ENCODE measurements at regions not wholly inside any gene's neighbourhood (a gene's known extent, or its start where the extent isn't known, plus 50 kb on each side); places are given as distances from the start of the nearest gene placed in this dataset.

- DNase-seq = no peak
- no peaks in the 10 kb centered on the region for H3K79me2 ChIP-seq (ENCODE audit: low read length)
- H3K9me3 ChIP-seq (ENCODE audit: low read length) = no peaks in the 10 kb centered on the region
- H3K27me3 ChIP-seq (ENCODE audit: low read length) = no peaks in the 10 kb centered on the region
- no peak overlapping the region for H3K4me3 ChIP-seq (ENCODE audit: low read length)
- H3K4me2 ChIP-seq (ENCODE audit: low read depth, low read length, poor library complexity, severe bottlenecking) = no peak overlapping the region
- H2AFZ ChIP-seq (ENCODE audit: low read length) = no peak overlapping the region
- no peak overlapping the region for H3K9ac ChIP-seq (ENCODE audit: low read length)
- no peaks in the 10 kb centered on the region for H3K4me1 ChIP-seq (ENCODE audit: low read length)
- no peaks in the 10 kb centered on the region for H3K9me2 ChIP-seq (replicated peaks; ENCODE audit: insufficient read depth, low read length)
- no peaks in the 10 kb centered on the region for H3K36me3 ChIP-seq (ENCODE audit: insufficient read depth, low read length)
- no peak overlapping the region for H3K27ac ChIP-seq (ENCODE audit: low read length)
- H4K20me1 ChIP-seq (ENCODE audit: insufficient read depth, low read depth, low read length) = no peaks in the 10 kb centered on the region
These were observed 156.4 kb downstream of the INHBB start for GRCh38 chr2:120502357-120502756.

- DNase-seq = no peak
- H2AFZ ChIP-seq (ENCODE audit: low read length) = no peak overlapping the region
- no peaks in the 10 kb centered on the region for H3K27me3 ChIP-seq (ENCODE audit: low read length)
- no peaks in the 10 kb centered on the region for H4K20me1 ChIP-seq (ENCODE audit: insufficient read depth, low read depth, low read length)
- H3K4me2 ChIP-seq (ENCODE audit: low read depth, low read length, poor library complexity, severe bottlenecking) = no peak overlapping the region
- no peak overlapping the region for H3K27ac ChIP-seq (ENCODE audit: low read length)
- H3K9ac ChIP-seq (ENCODE audit: low read length) = no peak overlapping the region
- no peaks in the 10 kb centered on the region for H3K79me2 ChIP-seq (ENCODE audit: low read length)
- H3K4me3 ChIP-seq (ENCODE audit: low read length) = no peak overlapping the region
- no peaks in the 10 kb centered on the region for H3K36me3 ChIP-seq (ENCODE audit: insufficient read depth, low read length)
- no peaks in the 10 kb centered on the region for H3K9me3 ChIP-seq (ENCODE audit: low read length)
- H3K4me1 ChIP-seq (ENCODE audit: low read length) = no peaks in the 10 kb centered on the region
- no peaks in the 10 kb centered on the region for H3K9me2 ChIP-seq (replicated peaks; ENCODE audit: insufficient read depth, low read length)
These were observed 156.8 kb downstream of the INHBB start for GRCh38 chr2:120502761-120503160.

- Histone ChIP-seq H3K27me3 (ENCODE audit: low read length) (no peaks in the 10 kb centered on the region), H3K9ac (ENCODE audit: low read length) (no peak overlapping the region), H3K9me3 (ENCODE audit: low read length) (no peaks in the 10 kb centered on the region), H3K4me2 (ENCODE audit: low read depth, low read length, poor library complexity, severe bottlenecking) (no peak overlapping the region), H4K20me1 (ENCODE audit: insufficient read depth, low read depth, low read length) (no peaks in the 10 kb centered on the region), H2AFZ (ENCODE audit: low read length) (no peak overlapping the region), H3K36me3 (ENCODE audit: insufficient read depth, low read length) (no peaks in the 10 kb centered on the region), H3K4me3 (ENCODE audit: low read length) (no peak overlapping the region), H3K79me2 (ENCODE audit: low read length) (no peaks in the 10 kb centered on the region), H3K27ac (ENCODE audit: low read length) (no peak overlapping the region), H3K9me2 (replicated peaks; ENCODE audit: insufficient read depth, low read length) (no peaks in the 10 kb centered on the region), H3K4me1 (ENCODE audit: low read length) (no peaks in the 10 kb centered on the region)
- no peak for DNase-seq
These were observed 157.4 kb downstream of the INHBB start for GRCh38 chr2:120503206-120503792.

- H3K79me2 ChIP-seq (ENCODE audit: low read length) = no peaks in the 10 kb centered on the region
- no peak overlapping the region for H3K4me3 ChIP-seq (ENCODE audit: low read length)
- no peak overlapping the region for H3K4me2 ChIP-seq (ENCODE audit: low read depth, low read length, poor library complexity, severe bottlenecking)
- H3K4me1 ChIP-seq (ENCODE audit: low read length) = no peaks in the 10 kb centered on the region
- H2AFZ ChIP-seq (ENCODE audit: low read length) = no peak overlapping the region
- no peak for DNase-seq
- H3K9me2 ChIP-seq (replicated peaks; ENCODE audit: insufficient read depth, low read length) = no peaks in the 10 kb centered on the region
- H3K9me3 ChIP-seq (ENCODE audit: low read length) = no peaks in the 10 kb centered on the region
- no peaks in the 10 kb centered on the region for H3K36me3 ChIP-seq (ENCODE audit: insufficient read depth, low read length)
- no peak overlapping the region for H3K9ac ChIP-seq (ENCODE audit: low read length)
- H4K20me1 ChIP-seq (ENCODE audit: insufficient read depth, low read depth, low read length) = no peaks in the 10 kb centered on the region
- no peaks in the 10 kb centered on the region for H3K27me3 ChIP-seq (ENCODE audit: low read length)
- H3K27ac ChIP-seq (ENCODE audit: low read length) = no peak overlapping the region
These were observed 158.0 kb downstream of the INHBB start for GRCh38 chr2:120503793-120504571.

- Histone ChIP-seq H2AFZ (ENCODE audit: low read length) (no peak overlapping the region), H3K9me2 (replicated peaks; ENCODE audit: insufficient read depth, low read length) (no peaks in the 10 kb centered on the region), H3K9me3 (ENCODE audit: low read length) (no peaks in the 10 kb centered on the region), H4K20me1 (ENCODE audit: insufficient read depth, low read depth, low read length) (no peaks in the 10 kb centered on the region), H3K79me2 (ENCODE audit: low read length) (no peaks in the 10 kb centered on the region), H3K36me3 (ENCODE audit: insufficient read depth, low read length) (no peaks in the 10 kb centered on the region), H3K4me1 (ENCODE audit: low read length) (no peaks in the 10 kb centered on the region), H3K4me3 (ENCODE audit: low read length) (no peak overlapping the region), H3K4me2 (ENCODE audit: low read depth, low read length, poor library complexity, severe bottlenecking) (no peak overlapping the region), H3K27me3 (ENCODE audit: low read length) (no peaks in the 10 kb centered on the region), H3K9ac (ENCODE audit: low read length) (no peak overlapping the region), H3K27ac (ENCODE audit: low read length) (no peak overlapping the region)
- no peak for DNase-seq
These were observed 159.2 kb downstream of the INHBB start for GRCh38 chr2:120504936-120505705.

GRCh38 chr2:120508567-120509041 lies 162.7 kb downstream of the INHBB start:
- no peak overlapping the region for H3K4me2 ChIP-seq (ENCODE audit: low read depth, low read length, poor library complexity, severe bottlenecking)
- H3K4me3 ChIP-seq (ENCODE audit: low read length) = no peak overlapping the region
- no peaks in the 10 kb centered on the region for H4K20me1 ChIP-seq (ENCODE audit: insufficient read depth, low read depth, low read length)
- no peak overlapping the region for H2AFZ ChIP-seq (ENCODE audit: low read length)
- H3K27ac ChIP-seq (ENCODE audit: low read length) = no peak overlapping the region
- no peaks in the 10 kb centered on the region for H3K9me2 ChIP-seq (replicated peaks; ENCODE audit: insufficient read depth, low read length)
- DNase-seq = no peak
- H3K9me3 ChIP-seq (ENCODE audit: low read length) = no peaks in the 10 kb centered on the region
- H3K36me3 ChIP-seq (ENCODE audit: insufficient read depth, low read length) = no peaks in the 10 kb centered on the region
- H3K79me2 ChIP-seq (ENCODE audit: low read length) = no peaks in the 10 kb centered on the region
- no peaks in the 10 kb centered on the region for H3K27me3 ChIP-seq (ENCODE audit: low read length)
- no peaks in the 10 kb centered on the region for H3K4me1 ChIP-seq (ENCODE audit: low read length)
- no peak overlapping the region for H3K9ac ChIP-seq (ENCODE audit: low read length)

GRCh38 chr2:120509213-120509815 lies 163.4 kb downstream of the INHBB start:
- no peaks in the 10 kb centered on the region for H3K36me3 ChIP-seq (ENCODE audit: insufficient read depth, low read length)
- no peaks in the 10 kb centered on the region for H3K9me3 ChIP-seq (ENCODE audit: low read length)
- no peaks in the 10 kb centered on the region for H3K9me2 ChIP-seq (replicated peaks; ENCODE audit: insufficient read depth, low read length)
- H3K27me3 ChIP-seq (ENCODE audit: low read length) = no peaks in the 10 kb centered on the region
- H2AFZ ChIP-seq (ENCODE audit: low read length) = no peak overlapping the region
- no peak overlapping the region for H3K4me2 ChIP-seq (ENCODE audit: low read depth, low read length, poor library complexity, severe bottlenecking)
- no peaks in the 10 kb centered on the region for H4K20me1 ChIP-seq (ENCODE audit: insufficient read depth, low read depth, low read length)
- no peaks in the 10 kb centered on the region for H3K4me1 ChIP-seq (ENCODE audit: low read length)
- no peak for DNase-seq
- no peak overlapping the region for H3K27ac ChIP-seq (ENCODE audit: low read length)
- H3K4me3 ChIP-seq (ENCODE audit: low read length) = no peak overlapping the region
- H3K79me2 ChIP-seq (ENCODE audit: low read length) = no peaks in the 10 kb centered on the region
- H3K9ac ChIP-seq (ENCODE audit: low read length) = no peak overlapping the region

Measured in Karpas-422 (cell line).